Activated CD4-positive, alpha-beta T cell treated with anti-CD3 and anti-CD28 coated beads, Interleukin-2, amount 10 ng/mL, durations not matched to agents 24 days and 14 days (primary cell): ENCODE measurements at regions not wholly inside any gene's neighbourhood (a gene's known extent, or its start where the extent isn't known, plus 50 kb on each side); places are given as distances from the start of the nearest gene placed in this dataset.

Source experiments
- DNase-seq: peaks from one replicate; pipeline ENCODE4 v3.0.0; 2022
- H3K27ac Mint-ChIP-seq: one replicate; pipeline ENCODE4 v1.8.0; 2022; ENCODE audit warnings: mild to moderate bottlenecking, mixed read lengths
- H3K27me3 Mint-ChIP-seq: one replicate; pipeline ENCODE4 v1.8.0; 2022; ENCODE audit warnings: mixed read lengths
- H3K36me3 Mint-ChIP-seq: one replicate; pipeline ENCODE4 v1.8.0; 2022; ENCODE audit warnings: low read depth, mild to moderate bottlenecking, mixed read lengths
- H3K4me1 Mint-ChIP-seq: one replicate; pipeline ENCODE4 v1.8.0; 2021; ENCODE audit warnings: mixed read lengths
- H3K4me3 Mint-ChIP-seq: one replicate; pipeline ENCODE4 v1.8.0; 2022; ENCODE audit warnings: mild to moderate bottlenecking, moderate library complexity, mixed read lengths
- H3K9me3 Mint-ChIP-seq: one replicate; pipeline ENCODE4 v1.8.0; 2021; ENCODE audit warnings: mixed read lengths
- intact Hi-C: fragments of 100-400 bp; cut with micrococcal nuclease; formaldehyde crosslinking; loops from one replicate; pipeline ENCODE4 v1.15.1; 2023

- no peak overlapping the region for H3K4me3 Mint-ChIP-seq
- H3K27ac Mint-ChIP-seq = no peak overlapping the region
- H3K27me3 Mint-ChIP-seq = no peaks in the 10 kb centered on the region
- intact Hi-C loops = no loop called here
- peaks cover 10% of the 10 kb centered on the region for H3K36me3 Mint-ChIP-seq
- H3K9me3 Mint-ChIP-seq = peaks cover 3% of the 10 kb centered on the region
- no peak for DNase-seq
- peaks cover 53% of the 10 kb centered on the region for H3K4me1 Mint-ChIP-seq
Measured at GRCh38 chrX:13252726-13253125, 67.1 kb downstream of the ATXN3L start.

GRCh38 chrX:13250826-13251580, 68.8 kb downstream of the ATXN3L start:
- intact Hi-C loops = no loop called here
- H3K27me3 Mint-ChIP-seq = no peaks in the 10 kb centered on the region
- peaks cover 39% of the 10 kb centered on the region for H3K4me1 Mint-ChIP-seq
- peaks cover 8% of the 10 kb centered on the region for H3K36me3 Mint-ChIP-seq
- peaks cover 7% of the 10 kb centered on the region for H3K9me3 Mint-ChIP-seq
- H3K27ac Mint-ChIP-seq = peak overlapping the region; percentile 36
- H3K4me3 Mint-ChIP-seq = no peak overlapping the region
- DNase-seq = no peak

DNA sequence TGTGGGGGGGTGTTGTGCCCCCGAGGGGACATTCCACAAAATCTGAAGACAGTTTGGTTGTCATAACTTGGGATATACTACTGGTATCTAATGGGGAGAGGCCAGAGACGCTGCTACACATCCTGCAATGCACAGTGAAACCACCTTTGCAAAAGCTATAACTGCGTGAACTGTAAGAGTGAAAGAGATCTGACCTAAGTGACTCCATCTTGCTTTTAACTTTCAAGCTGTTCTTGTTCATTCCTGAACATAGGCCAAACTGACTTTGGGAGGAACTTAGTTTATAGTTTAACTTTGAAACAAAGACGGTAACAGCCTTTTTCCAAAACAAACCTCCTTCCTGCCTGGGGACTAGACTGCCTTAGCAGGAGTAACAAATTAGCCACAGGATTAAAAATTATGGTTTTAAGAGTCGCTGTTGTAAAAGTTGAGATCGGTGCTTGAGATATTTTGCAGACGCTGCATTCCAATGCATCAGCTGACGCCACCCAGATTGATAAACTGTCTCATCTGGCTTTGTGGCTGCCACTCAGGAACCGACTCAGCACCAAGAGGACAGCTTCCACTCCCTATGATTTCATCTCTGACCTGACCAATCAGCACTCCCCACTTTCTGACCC, 70.9 kb downstream of the ATXN3L start:
- H3K36me3 Mint-ChIP-seq = peaks cover 7% of the 10 kb centered on the region
- no peak overlapping the region for H3K27ac Mint-ChIP-seq
- intact Hi-C loops = no loop called here
- no peak overlapping the region for H3K4me3 Mint-ChIP-seq
- H3K4me1 Mint-ChIP-seq = peaks cover 23% of the 10 kb centered on the region
- no peaks in the 10 kb centered on the region for H3K27me3 Mint-ChIP-seq
- DNase-seq = no peak
- peaks cover 13% of the 10 kb centered on the region for H3K9me3 Mint-ChIP-seq

DNA sequence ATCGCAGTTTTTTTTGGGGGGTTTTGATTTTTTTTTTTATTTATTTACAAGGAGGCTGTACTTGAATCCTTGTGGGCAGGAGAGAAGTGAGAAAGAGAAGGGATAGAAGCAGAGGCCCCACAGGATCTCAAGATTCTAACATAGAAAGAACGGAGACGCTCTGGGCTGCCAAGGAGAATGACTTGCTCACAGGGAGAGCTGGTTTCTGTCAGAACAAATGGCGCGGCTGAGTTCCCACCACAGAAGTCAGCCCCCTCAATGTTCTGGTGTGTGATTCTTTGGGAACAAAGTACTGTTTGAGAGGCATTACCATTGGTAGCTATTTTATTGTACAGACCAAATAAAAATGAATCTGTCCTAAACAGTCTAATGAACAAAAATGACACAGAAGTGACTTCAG, 80.6 kb downstream of the ATXN3L start:
- H3K4me1 Mint-ChIP-seq = no peaks in the 10 kb centered on the region
- intact Hi-C loops = no loop called here
- H3K9me3 Mint-ChIP-seq = no peaks in the 10 kb centered on the region
- no peaks in the 10 kb centered on the region for H3K27me3 Mint-ChIP-seq
- H3K36me3 Mint-ChIP-seq = no peaks in the 10 kb centered on the region
- no peak overlapping the region for H3K27ac Mint-ChIP-seq
- no peak overlapping the region for H3K4me3 Mint-ChIP-seq
- DNase-seq = no peak

GRCh38 chrX:13235930-13236329, 83.9 kb downstream of the ATXN3L start:
- no peaks in the 10 kb centered on the region for H3K9me3 Mint-ChIP-seq
- no peaks in the 10 kb centered on the region for H3K4me1 Mint-ChIP-seq
- intact Hi-C loops = no loop called here
- no peak for DNase-seq
- no peak overlapping the region for H3K4me3 Mint-ChIP-seq
- H3K36me3 Mint-ChIP-seq = no peaks in the 10 kb centered on the region
- no peaks in the 10 kb centered on the region for H3K27me3 Mint-ChIP-seq
- no peak overlapping the region for H3K27ac Mint-ChIP-seq

DNA sequence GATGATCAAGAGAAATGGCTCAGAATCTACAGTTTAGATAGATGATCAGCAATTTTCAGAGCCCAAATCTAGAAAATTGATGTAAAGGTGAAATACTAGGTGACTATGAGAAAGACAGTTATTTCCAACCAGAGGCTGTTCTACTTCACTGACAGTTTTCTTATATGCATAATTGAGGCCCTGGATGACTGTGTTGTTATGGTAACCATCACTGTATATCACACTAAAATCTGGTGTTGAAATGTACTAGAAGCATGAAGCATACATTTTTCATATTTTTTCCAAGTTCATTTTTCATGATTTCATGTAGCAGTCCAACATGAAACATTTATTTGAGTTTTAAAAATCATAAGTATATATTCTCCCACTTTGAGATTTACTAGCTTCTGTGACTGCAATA, 87.4 kb downstream of the ATXN3L start:
- no peaks in the 10 kb centered on the region for H3K4me1 Mint-ChIP-seq
- no peak for DNase-seq
- H3K9me3 Mint-ChIP-seq = no peaks in the 10 kb centered on the region
- H3K4me3 Mint-ChIP-seq = no peak overlapping the region
- intact Hi-C loops = no loop called here
- no peaks in the 10 kb centered on the region for H3K36me3 Mint-ChIP-seq
- no peaks in the 10 kb centered on the region for H3K27me3 Mint-ChIP-seq
- H3K27ac Mint-ChIP-seq = no peak overlapping the region

DNA sequence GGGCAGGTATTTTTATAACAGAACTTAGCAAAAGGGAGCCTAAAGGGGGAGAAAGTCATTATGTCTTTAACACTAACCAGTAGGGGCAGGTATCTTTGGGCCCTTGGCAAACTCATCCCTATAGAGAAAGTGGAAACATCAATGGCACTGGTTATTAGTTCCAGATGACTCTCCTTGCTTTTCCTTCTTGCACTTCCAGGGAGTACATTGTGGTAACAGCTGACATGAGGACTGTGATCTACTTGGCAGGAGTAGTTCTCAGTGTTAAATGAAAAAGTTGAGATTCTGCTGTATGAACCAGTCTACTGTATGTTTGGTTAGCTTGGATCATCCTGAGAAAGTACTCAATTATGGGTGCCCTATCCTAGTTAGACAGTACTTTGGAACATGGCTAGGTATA, 93.6 kb downstream of the ATXN3L start:
- Mint-ChIP-seq H3K27ac (no peak overlapping the region), H3K27me3 (peaks cover 4% of the 10 kb centered on the region), H3K4me3 (no peak overlapping the region), H3K9me3 (peaks cover 4% of the 10 kb centered on the region), H3K36me3 (no peaks in the 10 kb centered on the region), H3K4me1 (peaks cover 4% of the 10 kb centered on the region)
- no peak for DNase-seq
- intact Hi-C loops = loop anchor here (10.0 kb wide), 1 partner anchor 71 kb away; no protein-coding TSS in a partner anchor

DNA sequence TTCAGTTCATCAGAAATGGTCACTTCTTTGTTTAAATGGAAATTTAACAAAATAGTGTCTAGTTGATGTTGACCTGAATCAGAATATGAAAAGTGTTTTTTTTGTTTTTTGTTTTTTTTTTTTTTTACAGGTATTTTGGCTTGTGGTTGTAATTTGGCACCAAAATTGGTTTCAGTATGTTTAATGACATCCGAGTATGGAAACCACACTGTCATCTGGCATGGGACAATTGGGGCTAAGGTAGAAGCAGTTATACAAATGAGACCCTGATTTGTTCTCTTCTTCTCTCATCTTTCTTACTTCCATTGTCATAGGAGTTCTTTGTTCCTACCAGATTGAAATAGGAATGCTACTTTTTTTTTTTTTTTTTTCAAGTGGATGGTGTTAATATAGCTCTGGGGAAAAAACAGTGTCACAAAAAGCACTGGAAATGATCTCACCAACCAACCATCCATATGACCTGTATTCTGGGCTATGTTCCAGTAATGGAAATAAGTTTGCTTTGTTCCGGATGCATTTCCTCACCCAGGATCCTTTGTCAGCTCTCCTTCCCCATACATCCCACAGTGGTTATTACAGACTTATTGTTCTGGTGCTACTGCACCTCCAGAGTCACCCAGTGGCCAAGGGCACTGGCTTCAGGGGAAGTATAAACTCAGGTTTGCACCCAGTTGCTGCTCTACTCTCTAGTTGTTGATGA, 95.8 kb downstream of the ATXN3L start:
- peaks cover 7% of the 10 kb centered on the region for H3K4me1 Mint-ChIP-seq
- peaks cover 4% of the 10 kb centered on the region for H3K27me3 Mint-ChIP-seq
- intact Hi-C loops = loop anchor here (10.0 kb wide), 1 partner anchor 69 kb away; no protein-coding TSS in a partner anchor
- peaks cover 4% of the 10 kb centered on the region for H3K9me3 Mint-ChIP-seq
- no peak for DNase-seq
- no peak overlapping the region for H3K4me3 Mint-ChIP-seq
- H3K36me3 Mint-ChIP-seq = no peaks in the 10 kb centered on the region
- no peak overlapping the region for H3K27ac Mint-ChIP-seq

DNA sequence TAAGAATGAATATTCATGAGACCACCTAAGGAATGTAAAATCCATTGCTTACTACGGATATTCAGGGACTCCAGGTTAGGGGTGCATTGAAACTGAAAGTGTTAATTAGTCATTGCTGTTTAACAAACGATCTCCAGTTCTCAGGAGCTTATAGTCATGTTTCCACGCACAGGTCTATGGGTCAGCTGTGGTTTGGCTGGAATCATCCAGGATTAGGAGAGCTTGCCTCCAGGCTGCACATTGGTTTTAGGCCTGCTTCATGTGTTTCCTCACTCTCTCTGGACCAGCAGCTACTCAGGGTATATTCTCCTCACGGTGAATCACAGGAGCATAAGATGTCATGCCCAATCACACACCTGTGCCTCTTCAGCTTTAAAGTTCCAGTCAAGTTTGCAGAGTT, 98.9 kb downstream of the ATXN3L start:
- intact Hi-C loops = loop anchor here (10.0 kb wide), 1 partner anchor 66 kb away; no protein-coding TSS in a partner anchor
- H3K9me3 Mint-ChIP-seq = peaks cover 7% of the 10 kb centered on the region
- no peak overlapping the region for H3K27ac Mint-ChIP-seq
- H3K36me3 Mint-ChIP-seq = no peaks in the 10 kb centered on the region
- no peak for DNase-seq
- H3K27me3 Mint-ChIP-seq = peaks cover 4% of the 10 kb centered on the region
- no peak overlapping the region for H3K4me3 Mint-ChIP-seq
- H3K4me1 Mint-ChIP-seq = peaks cover 7% of the 10 kb centered on the region

- Mint-ChIP-seq H3K9me3 (peaks cover 8% of the 10 kb centered on the region), H3K36me3 (no peaks in the 10 kb centered on the region), H3K4me1 (peaks cover 7% of the 10 kb centered on the region), H3K4me3 (no peak overlapping the region), H3K27me3 (peaks cover 4% of the 10 kb centered on the region), H3K27ac (no peak overlapping the region)
- intact Hi-C loops = loop anchor here (10.0 kb wide), 1 partner anchor 65 kb away; no protein-coding TSS in a partner anchor
- no peak for DNase-seq
Measured at GRCh38 chrX:13219991-13220764, 99.7 kb downstream of the ATXN3L start.

GRCh38 chrX:13218758-13219157, 101.1 kb downstream of the ATXN3L start:
- Mint-ChIP-seq H3K4me1 (peaks cover 5% of the 10 kb centered on the region), H3K4me3 (no peak overlapping the region), H3K9me3 (peaks cover 8% of the 10 kb centered on the region), H3K36me3 (no peaks in the 10 kb centered on the region), H3K27ac (no peak overlapping the region), H3K27me3 (peaks cover 4% of the 10 kb centered on the region)
- intact Hi-C loops = no loop called here
- DNase-seq = no peak

DNA sequence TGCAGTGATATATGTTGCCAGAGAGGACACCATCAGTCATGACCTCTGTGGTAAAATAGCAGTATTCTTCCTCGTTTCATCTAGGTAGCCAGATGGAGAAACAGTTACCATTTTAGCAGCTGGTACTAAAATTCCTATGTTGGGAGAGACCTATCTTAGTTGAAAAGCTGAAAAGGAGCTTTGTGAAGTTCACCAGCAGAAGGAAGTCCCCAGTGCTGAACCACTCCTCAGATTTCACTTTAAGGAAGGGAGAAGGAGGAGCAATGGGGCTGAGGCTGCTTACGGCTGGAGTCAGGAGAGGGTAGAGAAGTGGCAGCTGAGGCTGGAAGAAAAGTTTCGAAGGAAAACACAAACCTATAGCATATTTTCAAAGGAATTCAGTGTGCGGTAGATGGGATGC, 103.7 kb downstream of the ATXN3L start:
- no peaks in the 10 kb centered on the region for H3K36me3 Mint-ChIP-seq

DNA sequence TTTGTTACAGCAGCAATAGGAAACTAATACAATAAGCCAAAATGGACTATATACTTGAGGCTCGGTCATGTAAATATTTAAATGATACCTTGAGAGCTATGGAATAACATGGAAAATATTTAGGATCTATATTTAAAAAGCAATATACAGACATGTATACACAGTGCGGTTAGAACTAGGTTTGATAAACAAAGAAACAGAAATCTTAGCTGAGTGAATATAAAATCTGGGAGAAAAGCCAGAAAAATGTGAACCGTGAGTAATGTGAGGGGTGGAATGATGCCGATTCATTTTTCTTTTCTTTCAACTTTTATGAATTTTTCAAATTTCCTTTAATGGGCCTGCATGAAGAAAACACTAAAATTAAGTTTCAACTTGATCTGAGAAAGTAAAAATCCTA, 104.1 kb downstream of the ATXN3L start:
- DNase-seq = no peak
- intact Hi-C loops = no loop called here
- Mint-ChIP-seq H3K4me3 (no peak overlapping the region), H3K4me1 (peaks cover 3% of the 10 kb centered on the region), H3K9me3 (peaks cover 8% of the 10 kb centered on the region), H3K36me3 (no peaks in the 10 kb centered on the region), H3K27me3 (no peaks in the 10 kb centered on the region), H3K27ac (no peak overlapping the region)

More for the DNA sequence above, 103.7 kb downstream of the ATXN3L start:
- H3K27ac Mint-ChIP-seq = no peak overlapping the region
- intact Hi-C loops = no loop called here
- peaks cover 6% of the 10 kb centered on the region for H3K4me1 Mint-ChIP-seq
- no peak for DNase-seq
- no peak overlapping the region for H3K4me3 Mint-ChIP-seq
- no peaks in the 10 kb centered on the region for H3K27me3 Mint-ChIP-seq
- H3K9me3 Mint-ChIP-seq = peaks cover 8% of the 10 kb centered on the region
